K562 (cell line): ENCODE measurements at regions not wholly inside any gene's neighbourhood (a gene's known extent, or its start where the extent isn't known, plus 50 kb on each side); places are given as distances from the start of the nearest gene placed in this dataset.

Experiments
- ATAC-seq: fragments of 200-7000 bp; cut with Tn5 transposase; 3 replicates; pipeline ENCODE4 v1.9.1; 2020; ENCODE audit warnings: moderate library complexity
- BruUV-seq: library from RNA; stranded (reverse); fragments of 400-500 nt; replicated peaks from 2 replicates; lab custom pipeline; 2021; lab: Mats Ljungman, UMichigan
- CTCF ChIA-PET: fragments of 300-600 bp; formaldehyde crosslinking; extraction: SDS; loops from one replicate; lab custom pipeline; 2021; ENCODE audit warnings: low intra/inter-chr PET ratio; lab: Yijun Ruan, JAX
- POLR2A ChIA-PET: fragments of 300-600, 350-650 bp; sonication (Branson Sonifier 250); formaldehyde crosslinking; extraction: SDS; loops from one replicate; lab custom pipeline; 2021; ENCODE audit warnings: antibody characterized with exemption, inconsistent platforms; lab: Yijun Ruan, JAX
- DNase-seq, 4 experiments: peaks; one replicate each; pipeline versions ENCODE4 v3.0.0 to v3.0.0-alpha.2; 2011 to 2018; ENCODE audit warnings: low spot score in 3 of 4, mixed read lengths in 3 of 4; ENCODE audit errors: extremely low read depth in 1 of 4
- FAIRE-seq: peaks from 2 replicates; lab custom pipeline; 2011; peaks lifted over from hg19 to GRCh38; lab: Jason Lieb, UNC
- H2AFZ ChIP-seq: 2 replicates; pipeline ENCODE4 v1.6.0; 2011; ENCODE audit warnings: low read depth, low read length, control low read depth, inconsistent platforms
- H3K27ac ChIP-seq: fragments of 200-600 bp; 3 replicates; pipeline ENCODE4 v1.8.0; 2011; ENCODE audit warnings: low read depth, mild to moderate bottlenecking, control low read depth, inconsistent platforms, low read length, moderate library complexity, mixed read lengths; ENCODE audit errors: extremely low read depth
- H3K27me3 ChIP-seq, 2 experiments: fragments of 300-600 bp in 1 of 2; 2 replicates in 1 of 2; 3 replicates in 1 of 2; pipeline versions ENCODE4 v1.6.0 to v1.8.0; 2011; ENCODE audit warnings: inconsistent platforms in 2 of 2, low read length in 2 of 2, mild to moderate bottlenecking in 1 of 2, mixed read lengths in 1 of 2, moderate library complexity in 1 of 2; ENCODE audit not compliant: control insufficient read depth in 2 of 2, insufficient read depth in 2 of 2
- H3K36me3 ChIP-seq: fragments of 300-600 bp; 3 replicates; pipeline ENCODE4 v1.8.0; 2011; ENCODE audit warnings: mild to moderate bottlenecking, low read length, inconsistent platforms; ENCODE audit not compliant: control insufficient read depth, insufficient read depth
- H3K4me1 ChIP-seq, 2 experiments: fragments of 200-600 bp in 1 of 2; replicated peaks in 1 of 2; 2 replicates in 1 of 2; 3 replicates in 1 of 2; pipeline versions ENCODE4 v1.5.1 to v1.8.0; 2011; ENCODE audit warnings: inconsistent platforms in 2 of 2, low read length in 2 of 2, mild to moderate bottlenecking in 1 of 2, mixed read lengths in 1 of 2, moderate library complexity in 1 of 2; ENCODE audit not compliant: control insufficient read depth in 2 of 2, insufficient read depth in 2 of 2
- H3K4me2 ChIP-seq: 2 replicates; pipeline ENCODE4 v1.6.1; 2011; ENCODE audit warnings: low read length, control low read depth, inconsistent platforms, mixed read lengths; ENCODE audit not compliant: insufficient read depth
- H3K4me3 ChIP-seq: fragments of 200-600 bp; sonication (generic), shearing (Covaris generic); 2 replicates; pipeline ENCODE4 v1.5.1; 2016; ENCODE audit warnings: control low read depth, inconsistent platforms
- H3K79me2 ChIP-seq: fragments of 200-600 bp; 3 replicates; pipeline ENCODE4 v1.8.0; 2011; ENCODE audit warnings: low read length, inconsistent platforms; ENCODE audit not compliant: control insufficient read depth, insufficient read depth
- H3K9ac ChIP-seq, 2 experiments: 2 replicates each; pipeline versions ENCODE4 v1.6.0 to v1.6.1; 2011; ENCODE audit warnings: low read depth in 2 of 2, low read length in 2 of 2, control low read depth in 1 of 2, inconsistent platforms in 1 of 2, mild to moderate bottlenecking in 1 of 2, mixed read lengths in 1 of 2; ENCODE audit not compliant: insufficient read depth in 1 of 2
- H3K9me1 ChIP-seq: one replicate; pipeline ENCODE4 v1.6.0; 2011; ENCODE audit warnings: inconsistent platforms, mild to moderate bottlenecking, low read length, moderate library complexity; ENCODE audit not compliant: control insufficient read depth, insufficient read depth
- H3K9me3 ChIP-seq: replicated peaks from 2 replicates; pipeline ENCODE4 v1.5.1; 2011; ENCODE audit warnings: low read depth, low read length, inconsistent platforms; ENCODE audit not compliant: control insufficient read depth, insufficient read depth
- H4K20me1 ChIP-seq: replicated peaks from 2 replicates; pipeline ENCODE4 v1.6.1; 2011; ENCODE audit warnings: low read length, inconsistent platforms, mixed read lengths; ENCODE audit not compliant: control insufficient read depth, insufficient read depth
- ATF1 ChIP-seq, 2 experiments: fragments of 450-650 bp in 1 of 2; IDR thresholded peaks; 2 replicates each; pipeline ENCODE4 v1.6.1; 2016; ENCODE audit warnings: missing compliant biosample characterization in 1 of 2, missing genetic modification characterization in 1 of 2
- CREB1 ChIP-seq, 2 experiments: sonication (generic) in 1 of 2; formaldehyde crosslinking in 1 of 2; IDR thresholded peaks; 2 replicates each; pipeline versions ENCODE4 v1.6.1 to v1.8.0; 2012 to 2022; ENCODE audit warnings: inconsistent platforms in 1 of 2, mild to moderate bottlenecking in 1 of 2, missing genetic modification reagents in 1 of 2, moderate library complexity in 1 of 2
- MECOM ChIP-seq: fragments of 250-450 bp; sonication (Bioruptor Pico); IDR thresholded peaks from 2 replicates; pipeline ENCODE4 v1.8.0; 2022; ENCODE audit warnings: inconsistent platforms
- MEF2A ChIP-seq: IDR thresholded peaks from 2 replicates; pipeline ENCODE4 v1.6.1; 2011; ENCODE audit warnings: low read depth, mild to moderate bottlenecking, low read length, moderate library complexity; ENCODE audit not compliant: control insufficient read depth
- NKRF ChIP-seq: fragments of 450-650 bp; IDR thresholded peaks from 2 replicates; pipeline ENCODE4 v1.6.1; 2016; ENCODE audit warnings: borderline replicate concordance
- RBM14 ChIP-seq: fragments of 200-400 bp; formaldehyde crosslinking; IDR thresholded peaks from 2 replicates; pipeline ENCODE4 v1.6.1; 2018; ENCODE audit warnings: low read depth, mild to moderate bottlenecking, low read length, moderate library complexity, borderline replicate concordance; ENCODE audit not compliant: insufficient read depth
- RBM15 ChIP-seq: fragments of 200-400 bp; formaldehyde crosslinking; IDR thresholded peaks from 2 replicates; pipeline ENCODE4 v1.6.1; 2018; ENCODE audit warnings: mild to moderate bottlenecking, low read length, moderate library complexity; ENCODE audit not compliant: insufficient read depth
- RBM39 ChIP-seq: fragments of 200-400 bp; formaldehyde crosslinking; optimal IDR thresholded peaks from 2 replicates; pipeline ENCODE3; 2018; ENCODE audit warnings: low read depth, low read length
- SLC30A9 ChIP-seq: fragments of 250-450 bp; sonication (Bioruptor Pico); IDR thresholded peaks from 2 replicates; pipeline ENCODE4 v1.8.0; 2022; ENCODE audit warnings: mild to moderate bottlenecking, moderate library complexity
- ZNF239 ChIP-seq: fragments of 250-450 bp; sonication (Bioruptor Pico); IDR thresholded peaks from 2 replicates; pipeline ENCODE4 v1.4.0; 2020; ENCODE audit warnings: mild to moderate bottlenecking
- ZNF589 ChIP-seq: fragments of 200-800 bp; sonication (Bioruptor generic); IDR thresholded peaks from 2 replicates; pipeline ENCODE4 v1.6.1; 2016; ENCODE audit warnings: low read depth, missing genetic modification characterization, missing compliant biosample characterization
- ZZZ3 ChIP-seq: fragments of 450-650 bp; IDR thresholded peaks from 2 replicates; pipeline ENCODE4 v1.6.1; 2016; ENCODE audit warnings: antibody characterized with exemption, mild to moderate bottlenecking, moderate library complexity
- WGBS: fragments of 100-300 bp; shearing (Covaris generic); methylation state at CpG from one replicate; pipeline ENCODE4 v1.1.6; 2016; ENCODE audit warnings: low coverage, mixed read lengths; ENCODE audit not compliant: insufficient coverage; ENCODE audit errors: missing lambda C conversion rate; 5-methylcytosine and 5-hydroxymethylcytosine counted together
- in situ Hi-C: fragments of 300-500 bp; cut with MboI; formaldehyde crosslinking; loops from 4 replicates; pipeline ENCODE4 v1.15.0; 2018; ENCODE audit warnings: inconsistent platforms, mixed read lengths
- intact Hi-C: fragments of 100-400 bp; cut with micrococcal nuclease; formaldehyde crosslinking; loops from 2 replicates; pipeline ENCODE4 v1.14.2; 2022

GRCh38 chr6:113765909-113766308, 91.2 kb upstream of the MARCKS start:
- POLR2A ChIA-PET, result interaction anchor here (0.6 to 1.2 kb wide), 2 partner anchors 11 to 33 kb away, joined by 3 to 6 read pairs; no protein-coding TSS in a partner anchor
- intact Hi-C loops, result no loop called here
- Histone ChIP-seq H3K79me2 (no peaks in the 10 kb centered on the region), H3K4me2 (no peak overlapping the region), H2AFZ (no peak overlapping the region), H4K20me1 (no peaks in the 10 kb centered on the region)
- CTCF ChIA-PET, result no interaction called here
- 0% methylated on average over 1 of the region's 1 CpG for WGBS
- no peak for FAIRE-seq
- ATAC-seq, result no peak
- no peak for TF ChIP-seq ZNF239
- TF ChIP-seq ZZZ3, result no peak
- TF ChIP-seq MECOM (CRISPR knock-in tag), result no peak
- no peak for TF ChIP-seq RBM39
- TF ChIP-seq, all 486 proteins: peak for 0
- DNase-seq, result no peak
- no peak overlapping the region for H3K9ac ChIP-seq
- H3K4me3 ChIP-seq, result no peak overlapping the region
- in situ Hi-C loops, result no loop called here
- H3K4me1 ChIP-seq, result no peaks in the 10 kb centered on the region
- H3K9me3 ChIP-seq, result no peaks in the 10 kb centered on the region
- BruUV-seq, result no TSS peak
- H3K27ac ChIP-seq, result no peak overlapping the region
- H3K9me1 ChIP-seq, result no peaks in the 10 kb centered on the region
- H3K27me3 ChIP-seq, result no peaks in the 10 kb centered on the region
- no peaks in the 10 kb centered on the region for H3K36me3 ChIP-seq

DNA sequence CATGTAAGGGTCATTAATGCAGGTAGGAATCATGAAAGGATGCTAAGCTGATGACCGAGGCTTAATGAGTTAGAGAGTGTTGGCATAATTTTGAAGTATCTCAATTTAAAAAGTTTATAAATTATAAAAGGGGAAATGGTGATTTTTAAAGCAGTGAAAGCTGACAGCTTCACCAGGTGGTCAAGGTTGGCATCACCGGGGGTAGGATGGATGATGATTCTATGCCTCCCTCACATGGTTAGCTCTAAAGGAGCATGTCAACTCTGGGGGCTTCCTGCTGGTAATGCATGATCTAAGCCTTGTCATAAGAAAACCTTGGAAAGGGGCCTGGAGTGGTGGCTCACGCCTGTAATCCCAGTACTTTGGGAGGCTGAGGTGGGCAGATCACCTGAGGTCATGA, 89.2 kb upstream of the MARCKS start:
- Histone ChIP-seq H3K9me3 (no peaks in the 10 kb centered on the region), H3K9me1 (no peaks in the 10 kb centered on the region), H3K4me3 (no peak overlapping the region), H4K20me1 (no peaks in the 10 kb centered on the region), H3K36me3 (no peaks in the 10 kb centered on the region), H3K9ac (no peak overlapping the region), H3K27me3 (no peaks in the 10 kb centered on the region), H3K4me1 (no peaks in the 10 kb centered on the region), H2AFZ (no peak overlapping the region), H3K4me2 (no peak overlapping the region), H3K79me2 (no peaks in the 10 kb centered on the region), H3K27ac (no peak overlapping the region)
- in situ Hi-C loops, result no loop called here
- BruUV-seq, result no TSS peak
- ATAC-seq (no peak), FAIRE-seq (no peak), DNase-seq (no peak)
- POLR2A ChIA-PET, result no interaction called here
- CTCF ChIA-PET, result interaction anchor here (0.7 kb wide), 1 partner anchor 157 kb away, joined by 3 read pairs; no protein-coding TSS in a partner anchor
- 0% methylated on average over 3 of the region's 3 CpGs for WGBS
- TF ChIP-seq MECOM (CRISPR knock-in tag), result no peak
- no peak for TF ChIP-seq ZNF589 (CRISPR knock-in tag)
- TF ChIP-seq ATF1 (CRISPR knock-in tag; IDR thresholded peaks at IDR 0.05), result no peak
- no peak for TF ChIP-seq ATF1 (tag; IDR thresholded peaks at IDR 0.05)
- TF ChIP-seq RBM14, result no peak
- no peak for TF ChIP-seq SLC30A9 (CRISPR knock-in tag)
- no peak for TF ChIP-seq NKRF
- TF ChIP-seq RBM15, result no peak
- TF ChIP-seq MEF2A, result no peak
- TF ChIP-seq CREB1 (IDR thresholded peaks at IDR 0.05), result no peak
- TF ChIP-seq CREB1 (CRISPR knock-in tag; IDR thresholded peaks at IDR 0.05), result no peak
- intact Hi-C loops, result no loop called here
